HG02938 (cell line): ENCODE measurements at regions not wholly inside any gene's neighbourhood (a gene's known extent, or its start where the extent isn't known, plus 50 kb on each side); places are given as distances from the start of the nearest gene placed in this dataset.

Source experiments
- ATAC-seq: cut with Tn5 transposase; IDR thresholded peaks from one replicate; pipeline ENCODE4 v1.9.1; 2021; ENCODE audit warnings: mild to moderate bottlenecking, moderate library complexity; ENCODE audit not compliant: unreplicated experiment

- ATAC-seq: no peak
These were observed 74.3 kb downstream of the ANKRD7 start for GRCh38 chr7:118298771-118299170.

- no peak for ATAC-seq
These were observed 75.7 kb downstream of the ANKRD7 start for GRCh38 chr7:118300177-118300576.

GRCh38 chr7:118304100-118304499 lies 79.6 kb downstream of the ANKRD7 start:
- ATAC-seq: no peak

DNA sequence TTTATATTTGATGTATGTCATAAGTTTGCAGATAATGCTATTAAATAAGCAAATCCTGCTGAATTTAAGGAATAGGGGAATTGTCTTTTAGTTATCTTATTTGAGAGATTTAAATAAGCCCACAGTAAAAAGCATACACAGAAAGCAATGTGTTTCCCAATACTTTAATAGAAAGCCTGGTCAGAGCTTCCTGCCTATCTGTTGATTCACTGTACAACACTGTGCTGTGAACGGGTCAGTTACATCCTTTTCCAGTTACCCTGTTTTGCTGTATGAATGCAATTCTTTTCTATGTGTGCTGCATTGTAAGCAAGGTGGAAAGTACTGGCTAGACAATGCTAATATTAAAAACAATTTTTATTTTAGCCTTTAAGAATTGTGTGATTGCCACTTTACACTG lies 81.2 kb downstream of the ANKRD7 start:
- no peak for ATAC-seq

- no peak for ATAC-seq
These were observed 82.3 kb downstream of the ANKRD7 start for GRCh38 chr7:118306771-118307170.

GRCh38 chr7:118311121-118311836 lies 86.8 kb downstream of the ANKRD7 start:
- ATAC-seq: peak; percentile 88

DNA sequence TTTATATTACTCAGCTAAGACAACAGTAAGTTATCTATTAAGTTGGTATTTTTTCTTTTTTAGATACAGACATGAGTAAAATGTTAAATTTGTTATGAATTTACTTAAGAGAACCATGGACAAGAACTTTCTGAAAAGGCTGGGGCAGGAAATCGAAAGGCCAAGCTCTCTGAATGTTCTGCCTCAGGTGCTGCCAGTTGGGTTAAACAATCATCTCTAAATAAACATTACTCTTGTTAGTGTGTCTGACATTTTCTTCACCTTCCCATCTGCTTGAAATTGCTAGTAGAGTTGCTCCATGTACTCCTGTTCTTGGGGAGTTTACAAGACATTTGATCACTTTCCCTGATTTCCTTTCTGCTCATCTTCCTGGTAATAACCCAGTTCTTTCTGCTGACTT lies 87.5 kb downstream of the ANKRD7 start:
- peak; percentile 32 for ATAC-seq

- ATAC-seq: peak; percentile 52
These were observed 88.5 kb downstream of the ANKRD7 start for GRCh38 chr7:118312966-118313365.

DNA sequence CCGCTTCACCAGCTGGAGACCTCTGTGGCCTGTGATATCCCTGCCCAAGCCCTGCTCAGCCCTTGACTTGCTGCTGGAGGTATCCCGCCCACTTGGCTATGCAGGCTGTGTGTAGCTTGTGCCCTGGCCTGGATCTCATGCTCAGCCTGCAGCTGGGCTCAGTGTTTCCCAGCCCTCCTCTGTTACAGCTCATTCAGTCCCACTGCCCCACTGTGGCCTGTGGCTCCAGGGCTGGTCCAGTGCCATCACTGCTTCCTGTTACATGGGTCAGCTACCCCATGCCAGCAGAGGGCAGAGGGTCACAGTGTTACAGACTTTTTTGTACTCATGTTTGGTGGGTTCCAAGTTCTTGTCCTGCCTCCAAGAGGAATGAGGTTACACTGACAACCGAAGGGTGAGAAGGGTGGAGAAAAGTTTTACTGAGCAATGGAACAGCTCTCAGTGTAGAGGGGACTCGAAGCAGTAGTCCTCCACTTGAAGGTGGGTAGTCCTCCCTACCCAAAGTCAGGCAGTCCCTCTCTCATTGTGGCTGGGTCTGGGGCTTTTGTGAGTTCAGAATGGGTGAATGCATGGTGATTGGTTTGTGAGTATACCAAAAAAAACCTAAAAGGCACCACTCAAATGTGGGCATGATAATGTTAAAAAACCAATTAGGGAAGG lies 100.4 kb downstream of the ANKRD7 start:
- no peak for ATAC-seq

GRCh38 chr7:118325450-118325808 lies 100.9 kb downstream of the ANKRD7 start:
- no peak for ATAC-seq

GRCh38 chr7:118327174-118327573 lies 102.7 kb downstream of the ANKRD7 start:
- no peak for ATAC-seq

DNA sequence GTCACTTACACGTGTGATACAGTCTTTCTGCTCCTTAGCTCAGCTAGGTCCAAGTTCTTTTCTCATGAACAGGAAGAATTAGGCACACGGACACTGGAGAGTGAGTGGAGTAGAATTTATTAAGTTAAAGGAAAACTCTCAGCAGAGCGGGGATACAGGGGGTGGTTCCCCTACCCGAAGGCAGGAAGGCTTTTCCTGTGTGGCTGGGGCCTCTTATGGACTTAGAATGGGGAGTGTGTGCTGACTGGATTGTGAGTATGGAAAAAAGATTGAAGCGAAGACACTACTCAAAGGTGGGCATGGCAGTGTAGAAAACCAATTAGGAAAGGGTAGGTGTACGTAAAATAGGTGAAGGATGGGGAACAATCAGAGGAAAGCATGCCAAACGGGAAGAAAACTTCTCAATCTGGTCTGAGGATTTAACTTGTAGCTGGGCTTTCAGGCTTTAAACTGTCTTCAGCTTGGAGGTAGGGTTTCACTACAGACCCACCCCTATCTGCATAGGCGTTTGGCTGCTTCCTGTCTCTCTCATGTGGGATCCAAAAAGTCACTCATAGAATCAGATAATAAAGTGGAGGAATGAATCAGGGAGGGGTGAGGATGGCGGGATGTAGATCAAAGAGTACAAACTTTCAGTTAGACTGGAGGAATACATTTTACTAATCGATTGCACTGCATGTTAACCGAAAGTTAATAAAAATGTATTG lies 104.2 kb downstream of the ANKRD7 start:
- no peak for ATAC-seq

- ATAC-seq: no peak
These were observed 105.9 kb downstream of the ANKRD7 start for GRCh38 chr7:118330388-118330787.

DNA sequence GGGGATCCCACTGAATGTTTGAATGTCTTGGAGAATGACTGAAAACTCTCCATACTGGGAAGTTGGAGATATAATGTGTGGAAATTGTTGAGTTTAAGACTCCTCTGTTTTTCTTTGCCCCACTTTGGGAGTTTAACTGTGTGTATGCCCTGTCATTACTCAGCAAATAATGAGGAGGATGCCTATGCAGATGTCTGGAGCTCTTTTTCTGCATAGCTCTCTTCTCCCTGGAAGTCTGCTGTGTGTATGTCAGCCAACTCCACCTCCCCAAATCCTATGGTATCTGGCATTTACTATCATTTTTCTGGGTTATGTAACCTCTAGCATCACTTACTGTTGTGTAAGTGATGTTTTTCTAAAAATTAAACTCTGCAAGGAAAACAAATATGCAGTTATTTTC lies 122.2 kb downstream of the ANKRD7 start:
- no peak for ATAC-seq

GRCh38 chr7:118349604-118350003 lies 125.1 kb downstream of the ANKRD7 start:
- no peak for ATAC-seq

GRCh38 chr7:118350260-118350659 lies 125.8 kb downstream of the ANKRD7 start:
- ATAC-seq: no peak

DNA sequence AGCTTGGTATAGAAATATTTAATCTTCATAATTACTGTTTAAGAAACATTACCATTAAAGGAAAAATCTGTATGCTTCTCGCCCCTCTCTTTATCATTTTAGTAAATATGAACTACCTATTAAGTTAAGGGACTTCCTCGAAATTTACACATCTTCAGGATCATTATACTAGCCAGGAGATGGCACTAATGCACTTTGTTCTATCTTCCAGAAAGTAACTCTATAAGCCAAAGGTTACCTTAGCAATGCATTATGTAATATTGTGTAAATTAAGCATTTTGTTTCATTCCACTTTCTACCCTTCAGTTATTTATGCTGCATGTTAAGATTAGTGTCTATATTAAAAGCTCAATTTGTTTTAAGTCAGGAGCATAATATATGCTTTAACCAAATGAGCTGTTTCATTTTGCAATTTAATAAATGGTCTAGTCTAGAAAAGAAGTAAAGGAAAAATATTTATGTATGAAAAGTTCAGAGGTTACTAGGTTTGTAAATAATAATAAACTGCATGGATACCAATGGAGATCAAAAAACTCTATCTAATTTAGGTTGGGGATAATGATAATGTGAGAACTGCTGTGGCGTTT lies 128.5 kb downstream of the ANKRD7 start:
- ATAC-seq: no peak

GRCh38 chr7:118366363-118366762 lies 141.9 kb downstream of the ANKRD7 start:
- ATAC-seq: no peak

DNA sequence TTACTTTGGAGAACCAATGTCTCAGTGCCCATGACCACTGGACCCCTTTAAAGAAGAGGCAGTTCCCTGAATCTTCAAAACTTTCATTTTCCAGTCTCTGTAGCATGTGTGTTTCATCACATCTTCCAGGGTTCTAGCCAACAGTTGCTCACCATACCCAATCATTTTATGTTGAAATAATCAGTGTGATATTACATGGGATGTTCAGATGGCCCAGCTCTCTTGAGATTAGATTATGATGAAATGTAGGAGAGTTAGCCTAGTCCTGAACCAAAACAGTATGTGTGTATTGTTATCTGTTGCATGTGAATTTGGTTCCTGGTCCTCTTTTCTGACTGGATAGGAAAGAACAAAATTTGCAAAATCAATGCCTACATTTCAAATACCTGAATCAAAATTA lies 144.5 kb downstream of the ANKRD7 start:
- no peak for ATAC-seq

- ATAC-seq: no peak
These were observed 145.5 kb downstream of the ANKRD7 start for GRCh38 chr7:118369987-118370386.

- peak; percentile 42 for ATAC-seq
These were observed 148.0 kb downstream of the ANKRD7 start for GRCh38 chr7:118372530-118372929.

GRCh38 chr7:118389629-118390028 lies 165.1 kb downstream of the ANKRD7 start:
- ATAC-seq: no peak
